Suprapubic skin (tissue), 3 donors: ENCODE measurements at regions not wholly inside any gene's neighbourhood (a gene's known extent, or its start where the extent isn't known, plus 50 kb on each side); places are given as distances from the start of the nearest gene placed in this dataset.

Experiments
- EP300 ChIP-seq: sonication (generic); formaldehyde crosslinking; IDR thresholded peaks from one replicate; pipeline ENCODE4 v1.6.1; 2017; ENCODE audit warnings: antibody characterized with exemption
- TF ChIP-seq, protein P1 (sequence below), 2 donors: fragments of 200-600 bp in 1 of 2; fragments of 450-650 bp in 1 of 2; sonication (generic) in 1 of 2; IDR thresholded peaks; one replicate each; pipeline ENCODE4 v1.5.1; 2016 to 2019; ENCODE audit warnings: antibody characterized with exemption in 2 of 2, mild to moderate bottlenecking in 1 of 2, moderate library complexity in 1 of 2

DNA sequence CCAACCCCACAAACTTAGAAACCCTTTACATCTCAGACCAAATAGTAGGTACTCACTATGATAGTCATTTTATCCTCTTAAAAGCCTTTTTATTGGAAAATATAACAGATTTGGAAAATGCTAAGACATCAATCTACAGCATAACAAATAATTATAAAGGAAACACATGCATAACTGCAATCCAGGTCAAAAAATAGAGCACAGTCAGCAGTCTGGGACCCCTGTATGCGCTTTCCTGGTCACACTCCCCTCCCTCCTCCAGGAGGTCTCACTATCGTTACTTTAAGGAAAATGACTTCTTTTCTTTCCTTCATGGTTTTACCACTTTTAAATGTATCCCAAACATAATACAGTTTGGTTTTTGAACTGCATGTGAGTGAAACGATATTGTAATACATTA, 90.5 kb upstream of the CCDC150 start:
- TF ChIP-seq, protein P1, sequence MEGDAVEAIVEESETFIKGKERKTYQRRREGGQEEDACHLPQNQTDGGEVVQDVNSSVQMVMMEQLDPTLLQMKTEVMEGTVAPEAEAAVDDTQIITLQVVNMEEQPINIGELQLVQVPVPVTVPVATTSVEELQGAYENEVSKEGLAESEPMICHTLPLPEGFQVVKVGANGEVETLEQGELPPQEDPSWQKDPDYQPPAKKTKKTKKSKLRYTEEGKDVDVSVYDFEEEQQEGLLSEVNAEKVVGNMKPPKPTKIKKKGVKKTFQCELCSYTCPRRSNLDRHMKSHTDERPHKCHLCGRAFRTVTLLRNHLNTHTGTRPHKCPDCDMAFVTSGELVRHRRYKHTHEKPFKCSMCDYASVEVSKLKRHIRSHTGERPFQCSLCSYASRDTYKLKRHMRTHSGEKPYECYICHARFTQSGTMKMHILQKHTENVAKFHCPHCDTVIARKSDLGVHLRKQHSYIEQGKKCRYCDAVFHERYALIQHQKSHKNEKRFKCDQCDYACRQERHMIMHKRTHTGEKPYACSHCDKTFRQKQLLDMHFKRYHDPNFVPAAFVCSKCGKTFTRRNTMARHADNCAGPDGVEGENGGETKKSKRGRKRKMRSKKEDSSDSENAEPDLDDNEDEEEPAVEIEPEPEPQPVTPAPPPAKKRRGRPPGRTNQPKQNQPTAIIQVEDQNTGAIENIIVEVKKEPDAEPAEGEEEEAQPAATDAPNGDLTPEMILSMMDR (IDR thresholded peaks at IDR 0.05), result no peak
- no peak for TF ChIP-seq EP300
